ENCODE measurements at regions not wholly inside any gene's neighbourhood (a gene's known extent, or its start where the extent isn't known, plus 50 kb on each side); places are given as distances from the start of the nearest gene placed in this dataset.

DNA sequence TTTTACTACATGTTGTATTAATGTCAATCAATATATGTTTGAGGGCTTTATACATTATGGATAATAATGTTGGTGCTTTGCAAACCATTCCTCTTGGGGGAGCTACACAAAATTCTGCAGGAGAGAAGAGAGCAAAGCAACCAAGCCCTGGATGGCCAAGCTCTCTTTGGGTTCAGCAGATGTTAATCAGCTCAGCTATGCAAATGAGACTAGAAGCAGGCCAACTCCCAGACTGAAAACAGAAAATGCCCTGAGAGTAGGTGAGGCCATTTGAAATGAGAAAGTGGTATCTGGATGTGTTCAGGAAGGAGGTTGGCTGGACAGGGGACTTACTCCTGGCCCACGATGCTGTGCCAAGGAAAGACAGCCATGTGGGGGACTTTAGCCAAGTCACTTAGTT, 387.0 kb downstream of the BCOR start:
- Histone ChIP-seq H3K9me3 (no peaks in the 10 kb centered on the region), H3K4me3 (no peak overlapping the region), H3K27ac (no peak overlapping the region), H3K36me3 (no peaks in the 10 kb centered on the region), H3K27me3 (no peaks in the 10 kb centered on the region), H3K4me1 (no peaks in the 10 kb centered on the region)
- WGBS, 2 donors: 67 to 80% methylated on average over 1 of the region's 1 CpG
- no peak for DNase-seq (ENCODE audit: low spot score in 2 of 2)
- no peak for TF ChIP-seq EP300 (IDR thresholded peaks at IDR 0.05)
- TF ChIP-seq, protein P1, sequence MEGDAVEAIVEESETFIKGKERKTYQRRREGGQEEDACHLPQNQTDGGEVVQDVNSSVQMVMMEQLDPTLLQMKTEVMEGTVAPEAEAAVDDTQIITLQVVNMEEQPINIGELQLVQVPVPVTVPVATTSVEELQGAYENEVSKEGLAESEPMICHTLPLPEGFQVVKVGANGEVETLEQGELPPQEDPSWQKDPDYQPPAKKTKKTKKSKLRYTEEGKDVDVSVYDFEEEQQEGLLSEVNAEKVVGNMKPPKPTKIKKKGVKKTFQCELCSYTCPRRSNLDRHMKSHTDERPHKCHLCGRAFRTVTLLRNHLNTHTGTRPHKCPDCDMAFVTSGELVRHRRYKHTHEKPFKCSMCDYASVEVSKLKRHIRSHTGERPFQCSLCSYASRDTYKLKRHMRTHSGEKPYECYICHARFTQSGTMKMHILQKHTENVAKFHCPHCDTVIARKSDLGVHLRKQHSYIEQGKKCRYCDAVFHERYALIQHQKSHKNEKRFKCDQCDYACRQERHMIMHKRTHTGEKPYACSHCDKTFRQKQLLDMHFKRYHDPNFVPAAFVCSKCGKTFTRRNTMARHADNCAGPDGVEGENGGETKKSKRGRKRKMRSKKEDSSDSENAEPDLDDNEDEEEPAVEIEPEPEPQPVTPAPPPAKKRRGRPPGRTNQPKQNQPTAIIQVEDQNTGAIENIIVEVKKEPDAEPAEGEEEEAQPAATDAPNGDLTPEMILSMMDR (IDR thresholded peaks at IDR 0.05): no peak
- TF ChIP-seq POLR2A (IDR thresholded peaks at IDR 0.05): no peak

DNA sequence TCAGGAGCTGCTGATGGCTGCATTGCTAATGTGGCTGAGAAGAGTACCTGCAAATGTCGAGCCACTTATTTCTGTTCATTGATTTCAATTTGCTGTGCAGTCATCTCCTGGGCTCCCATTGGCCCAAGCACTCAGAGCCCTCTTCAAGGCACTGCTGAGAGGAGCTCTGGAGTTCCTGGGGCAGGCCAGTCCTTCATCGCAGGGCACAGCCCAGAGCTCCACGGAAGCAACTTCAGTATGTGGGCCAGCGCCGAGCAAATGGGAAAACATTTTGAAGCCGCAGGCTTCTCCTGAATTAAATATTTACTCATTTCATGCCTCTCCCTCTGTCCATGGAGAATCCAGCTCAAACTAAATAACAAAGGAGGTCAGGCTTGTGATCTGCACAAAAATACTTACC, 383.3 kb downstream of the BCOR start:
- H3K27me3 ChIP-seq: no peaks in the 10 kb centered on the region
- no peak overlapping the region for H3K4me3 ChIP-seq
- H3K4me1 ChIP-seq: no peaks in the 10 kb centered on the region
- no peak for DNase-seq (ENCODE audit: low spot score in 2 of 2)
- no peaks in the 10 kb centered on the region for H3K9me3 ChIP-seq
- no peaks in the 10 kb centered on the region for H3K36me3 ChIP-seq
- no peak overlapping the region for H3K27ac ChIP-seq
- 71 to 83% methylated on average over 3 to 6 of the region's 6 CpGs for WGBS, 2 donors
- no peak for TF ChIP-seq EP300 (IDR thresholded peaks at IDR 0.05)

GRCh38 chrX:39716401-39716800, 381.4 kb downstream of the BCOR start:
- WGBS, 2 donors: 66 to 73% methylated on average over 7 to 8 of the region's 8 CpGs
- Histone ChIP-seq H3K36me3 (no peaks in the 10 kb centered on the region), H3K4me3 (no peak overlapping the region), H3K27me3 (no peaks in the 10 kb centered on the region), H3K4me1 (peaks cover 0 to 1% (median 0%) of the 10 kb centered on the region in 4 donors), H3K9me3 (no peaks in the 10 kb centered on the region), H3K27ac (no peak overlapping the region)
- DNase-seq (ENCODE audit: low spot score in 2 of 2): no peak
- TF ChIP-seq POLR2A (IDR thresholded peaks at IDR 0.05) (no peak), EP300 (IDR thresholded peaks at IDR 0.05) (no peak)
- TF ChIP-seq, protein P1 (IDR thresholded peaks at IDR 0.05): no peak

DNA sequence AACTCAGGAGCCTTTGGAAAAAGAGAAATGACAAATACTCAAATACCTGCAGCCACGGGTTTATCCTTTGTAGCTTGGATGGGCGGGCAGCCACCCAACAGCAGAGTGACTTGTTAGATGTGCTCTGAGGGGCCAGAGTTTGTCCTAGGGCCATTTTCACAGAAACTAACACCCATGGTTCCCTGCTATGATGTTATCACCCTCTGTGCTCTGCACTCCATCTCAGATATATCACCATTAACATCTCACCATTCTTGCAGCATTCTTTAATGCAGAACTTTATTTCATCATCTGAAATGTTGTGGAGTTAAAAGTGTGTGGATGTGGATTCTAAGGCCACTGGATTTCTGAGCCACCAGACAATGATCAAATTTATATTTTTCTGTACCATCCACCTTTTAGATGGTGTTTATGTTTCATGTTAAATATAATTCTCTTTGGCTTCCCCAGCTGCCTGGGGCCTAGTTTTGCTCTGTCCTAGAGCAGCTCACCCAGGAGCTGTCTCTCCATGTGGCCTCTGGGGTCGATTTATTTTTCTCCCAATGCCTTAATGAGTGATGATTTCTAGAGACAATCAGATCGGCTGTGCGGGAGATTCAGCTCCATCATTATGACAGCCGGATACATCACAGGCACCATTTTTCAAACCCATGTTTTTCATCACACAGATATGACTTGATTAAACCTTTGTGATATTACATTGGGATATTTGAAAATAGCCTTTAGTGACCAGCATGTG, 380.8 kb downstream of the BCOR start:
- Histone ChIP-seq H3K4me1 (peaks cover 0 to 7% (median 0%) of the 10 kb centered on the region in 4 donors), H3K4me3 (no peak overlapping the region), H3K9me3 (no peaks in the 10 kb centered on the region), H3K27me3 (no peaks in the 10 kb centered on the region), H3K27ac (no peak overlapping the region), H3K36me3 (no peaks in the 10 kb centered on the region)
- TF ChIP-seq EP300 (IDR thresholded peaks at IDR 0.05) (no peak), POLR2A (IDR thresholded peaks at IDR 0.05) (no peak)
- TF ChIP-seq, protein P1 (IDR thresholded peaks at IDR 0.05): no peak
- DNase-seq (ENCODE audit: low spot score in 2 of 2): no peak
- WGBS, 2 donors: 64 to 79% methylated on average over 4 to 6 of the region's 6 CpGs

DNA sequence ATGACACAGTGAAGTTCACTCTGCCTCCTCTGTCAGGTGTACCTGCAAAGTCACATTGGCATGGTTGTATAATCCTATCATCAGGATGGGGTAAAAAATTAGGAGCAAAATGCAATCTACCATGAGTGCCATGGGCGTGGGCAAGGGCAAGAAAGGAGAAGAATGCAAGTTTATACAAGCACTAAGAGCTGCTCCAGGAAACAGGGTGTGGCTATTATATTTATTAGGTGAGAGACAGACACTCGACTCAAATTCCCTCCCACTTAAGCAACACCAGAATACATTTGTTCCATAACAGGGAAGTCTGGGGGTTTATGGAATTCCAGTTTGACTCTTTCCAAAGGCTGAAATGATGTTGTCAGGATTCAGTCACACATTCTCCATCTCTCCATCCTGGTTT, 378.8 kb downstream of the BCOR start:
- WGBS, 2 donors: 60 to 75% methylated on average over 2 of the region's 2 CpGs
- Histone ChIP-seq H3K27me3 (no peaks in the 10 kb centered on the region), H3K9me3 (no peaks in the 10 kb centered on the region), H3K27ac (no peak overlapping the region), H3K36me3 (no peaks in the 10 kb centered on the region), H3K4me3 (no peak overlapping the region), H3K4me1 (peaks cover 0 to 12% (median 0%) of the 10 kb centered on the region in 4 donors)
- TF ChIP-seq POLR2A (IDR thresholded peaks at IDR 0.05) (no peak), EP300 (IDR thresholded peaks at IDR 0.05) (no peak)
- TF ChIP-seq, protein P1 (IDR thresholded peaks at IDR 0.05): no peak
- no peak for DNase-seq (ENCODE audit: low spot score in 2 of 2)
